ENCODE measurements at regions not wholly inside any gene's neighbourhood (a gene's known extent, or its start where the extent isn't known, plus 50 kb on each side); places are given as distances from the start of the nearest gene placed in this dataset.
"Not testable (repeated sequence)": the region's sequence is repeated elsewhere in the genome, so short reads cannot be mapped to it uniquely, and the experiment has no call there.

DNA sequence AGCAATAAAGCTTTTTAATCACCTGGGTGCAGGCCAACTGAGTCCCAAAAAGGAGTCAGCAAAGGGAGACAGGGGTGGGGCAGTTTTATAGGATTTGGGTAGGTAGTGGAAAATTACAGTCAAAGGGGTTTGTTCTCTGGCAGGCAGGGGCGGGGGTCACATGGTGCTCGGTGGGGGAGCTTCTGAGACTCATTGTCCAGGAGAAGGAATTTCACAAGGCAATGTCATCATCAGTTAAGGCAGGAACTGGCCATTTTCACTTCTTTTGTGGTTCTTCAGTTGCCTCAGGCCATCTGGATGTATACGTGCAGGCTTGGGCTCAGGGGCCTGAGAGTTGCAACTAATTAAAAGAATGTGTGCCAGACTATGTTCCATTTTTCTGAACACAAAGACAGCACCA, 147.5 kb upstream of the SCN7A start:
- H3K4me2 ChIP-seq (ENCODE audit: low read length, poor library complexity, severe bottlenecking); H3K27ac ChIP-seq (ENCODE audit: low read length, poor library complexity, severe bottlenecking); H3K27me3 ChIP-seq (ENCODE audit: control insufficient read depth in 1 of 2, insufficient read depth in 1 of 2, low read length in 2 of 2); H2BK15ac ChIP-seq (ENCODE audit: low read depth, poor library complexity, severe bottlenecking); H2AK5ac ChIP-seq (ENCODE audit: low read length, severe bottlenecking); H2BK120ac ChIP-seq (ENCODE audit: low read depth, low read length); DNase-seq; H3K14ac ChIP-seq (ENCODE audit: low read length in 2 of 2); H3K9me3 ChIP-seq (ENCODE audit: control insufficient read depth, low read length); H2BK5ac ChIP-seq (ENCODE audit: low read depth, low read length, poor library complexity, severe bottlenecking); H4K91ac ChIP-seq (ENCODE audit: low read length); H2AFZ ChIP-seq (ENCODE audit: low read depth, low read length); H3K9ac ChIP-seq (ENCODE audit: low read length); H4K8ac ChIP-seq (ENCODE audit: low read length); H3K4ac ChIP-seq (ENCODE audit: low read depth in 1 of 2, low read length in 2 of 2); H3K79me1 ChIP-seq (replicated peaks; ENCODE audit: low read length, poor library complexity, severe bottlenecking); H3K4me1 ChIP-seq (ENCODE audit: control insufficient read depth, insufficient read depth, low read depth, low read length); H3K23ac ChIP-seq (ENCODE audit: low read length in 2 of 2); H2BK12ac ChIP-seq (ENCODE audit: low read length in 2 of 2); H3K18ac ChIP-seq (ENCODE audit: low read depth in 1 of 2, low read length in 2 of 2); H3K36me3 ChIP-seq (ENCODE audit: control insufficient read depth in 1 of 2, insufficient read depth in 2 of 2, low read depth in 1 of 2, low read length in 2 of 2); H3K4me3 ChIP-seq (ENCODE audit: insufficient read depth in 1 of 2, low read depth in 1 of 2, low read length in 2 of 2): not testable (repeated sequence)
- WGBS, result 82% methylated on average over 3 of the region's 3 CpGs

DNA sequence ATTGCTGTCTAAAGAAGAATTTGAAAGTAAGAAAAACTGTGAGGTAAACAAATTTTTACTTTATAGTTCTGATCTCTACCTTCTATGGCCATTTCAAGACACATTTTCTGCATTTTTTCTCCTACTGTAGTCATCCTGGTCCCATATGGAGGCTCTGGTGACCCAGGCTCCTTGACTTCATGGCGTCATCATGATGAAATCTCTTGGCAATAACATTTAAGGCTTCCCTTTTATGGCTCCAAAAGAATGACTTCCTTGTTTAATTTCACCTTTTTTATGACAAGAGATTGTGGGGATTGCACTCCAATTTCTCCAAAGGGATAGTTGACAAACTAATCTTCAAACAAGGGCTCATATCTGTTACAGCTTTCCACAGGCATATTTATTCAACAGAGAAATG, 143.0 kb upstream of the SCN7A start:
- H4K8ac ChIP-seq (ENCODE audit: low read length), result no peak overlapping the region
- H2BK15ac ChIP-seq (ENCODE audit: low read depth, poor library complexity, severe bottlenecking), result no peak overlapping the region
- H3K36me3 ChIP-seq (ENCODE audit: control insufficient read depth in 1 of 2, insufficient read depth in 2 of 2, low read depth in 1 of 2, low read length in 2 of 2), result no peaks in the 10 kb centered on the region
- H3K27me3 ChIP-seq (ENCODE audit: control insufficient read depth in 1 of 2, insufficient read depth in 1 of 2, low read length in 2 of 2), result no peaks in the 10 kb centered on the region
- peaks cover 9% of the 10 kb centered on the region for H3K9me3 ChIP-seq (ENCODE audit: control insufficient read depth, low read length)
- no peak overlapping the region for H3K14ac ChIP-seq (ENCODE audit: low read length in 2 of 2)
- no peak overlapping the region for H3K9ac ChIP-seq (ENCODE audit: low read length)
- H2AK5ac ChIP-seq (ENCODE audit: low read length, severe bottlenecking), result no peak overlapping the region
- H3K4me2 ChIP-seq (ENCODE audit: low read length, poor library complexity, severe bottlenecking), result no peak overlapping the region
- no peak overlapping the region for H2BK120ac ChIP-seq (ENCODE audit: low read depth, low read length)
- DNase-seq, result peak; percentile 12
- no peak overlapping the region for H4K91ac ChIP-seq (ENCODE audit: low read length)
- 90% methylated on average over 1 of the region's 1 CpG for WGBS
- no peak overlapping the region for H3K23ac ChIP-seq (ENCODE audit: low read length in 2 of 2)
- no peak overlapping the region for H2BK5ac ChIP-seq (ENCODE audit: low read depth, low read length, poor library complexity, severe bottlenecking)
- H3K4ac ChIP-seq (ENCODE audit: low read depth in 1 of 2, low read length in 2 of 2), result no peak overlapping the region
- H2AFZ ChIP-seq (ENCODE audit: low read depth, low read length), result no peak overlapping the region
- no peak overlapping the region for H3K27ac ChIP-seq (ENCODE audit: low read length, poor library complexity, severe bottlenecking)
- H2BK12ac ChIP-seq (ENCODE audit: low read length in 2 of 2), result no peak overlapping the region
- no peak overlapping the region for H3K18ac ChIP-seq (ENCODE audit: low read depth in 1 of 2, low read length in 2 of 2)
- H3K79me1 ChIP-seq (replicated peaks; ENCODE audit: low read length, poor library complexity, severe bottlenecking), result no peaks in the 10 kb centered on the region
- H3K4me1 ChIP-seq (ENCODE audit: control insufficient read depth, insufficient read depth, low read depth, low read length), result peaks cover 4% of the 10 kb centered on the region
- no peak overlapping the region for H3K4me3 ChIP-seq (ENCODE audit: insufficient read depth in 1 of 2, low read depth in 1 of 2, low read length in 2 of 2)

DNA sequence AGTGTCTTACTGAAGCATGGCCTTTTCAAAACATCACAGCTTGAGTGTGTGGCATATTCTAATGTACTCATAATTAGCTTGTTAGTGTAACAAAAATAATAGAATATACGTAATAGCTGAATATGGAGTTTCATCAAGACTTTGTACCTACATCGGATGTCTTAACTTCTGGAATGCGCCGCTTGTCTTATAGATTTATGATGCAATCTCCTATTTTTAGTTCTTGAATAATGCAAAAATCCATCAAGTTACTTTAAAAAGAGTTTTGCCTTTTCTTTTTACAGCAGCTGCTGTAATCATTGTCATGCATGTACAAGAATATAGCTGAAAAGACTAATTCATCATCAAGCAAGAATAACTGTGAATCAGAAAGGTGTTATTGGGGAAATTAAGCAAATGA, 140.7 kb upstream of the SCN7A start:
- DNase-seq, result no peak
- H3K14ac ChIP-seq (ENCODE audit: low read length in 2 of 2), result no peak overlapping the region
- H2BK120ac ChIP-seq (ENCODE audit: low read depth, low read length), result no peak overlapping the region
- H3K27me3 ChIP-seq (ENCODE audit: control insufficient read depth in 1 of 2, insufficient read depth in 1 of 2, low read length in 2 of 2), result no peaks in the 10 kb centered on the region
- H3K9me3 ChIP-seq (ENCODE audit: control insufficient read depth, low read length), result peaks cover 15% of the 10 kb centered on the region
- no peak overlapping the region for H2AFZ ChIP-seq (ENCODE audit: low read depth, low read length)
- no peak overlapping the region for H3K9ac ChIP-seq (ENCODE audit: low read length)
- H3K23ac ChIP-seq (ENCODE audit: low read length in 2 of 2), result no peak overlapping the region
- no peak overlapping the region for H3K4me3 ChIP-seq (ENCODE audit: insufficient read depth in 1 of 2, low read depth in 1 of 2, low read length in 2 of 2)
- no peak overlapping the region for H3K4me2 ChIP-seq (ENCODE audit: low read length, poor library complexity, severe bottlenecking)
- H3K79me1 ChIP-seq (replicated peaks; ENCODE audit: low read length, poor library complexity, severe bottlenecking), result no peaks in the 10 kb centered on the region
- H2BK15ac ChIP-seq (ENCODE audit: low read depth, poor library complexity, severe bottlenecking), result no peak overlapping the region
- WGBS, result no CpG with 5 or more reads among the region's 4 CpGs
- no peak overlapping the region for H4K91ac ChIP-seq (ENCODE audit: low read length)
- H3K4ac ChIP-seq (ENCODE audit: low read depth in 1 of 2, low read length in 2 of 2), result no peak overlapping the region
- H4K8ac ChIP-seq (ENCODE audit: low read length), result no peak overlapping the region
- H3K27ac ChIP-seq (ENCODE audit: low read length, poor library complexity, severe bottlenecking), result no peak overlapping the region
- peaks cover 4% of the 10 kb centered on the region for H3K4me1 ChIP-seq (ENCODE audit: control insufficient read depth, insufficient read depth, low read depth, low read length)
- H3K36me3 ChIP-seq (ENCODE audit: control insufficient read depth in 1 of 2, insufficient read depth in 2 of 2, low read depth in 1 of 2, low read length in 2 of 2), result no peaks in the 10 kb centered on the region
- no peak overlapping the region for H3K18ac ChIP-seq (ENCODE audit: low read depth in 1 of 2, low read length in 2 of 2)
- no peak overlapping the region for H2AK5ac ChIP-seq (ENCODE audit: low read length, severe bottlenecking)
- H2BK5ac ChIP-seq (ENCODE audit: low read depth, low read length, poor library complexity, severe bottlenecking), result no peak overlapping the region
- no peak overlapping the region for H2BK12ac ChIP-seq (ENCODE audit: low read length in 2 of 2)

DNA sequence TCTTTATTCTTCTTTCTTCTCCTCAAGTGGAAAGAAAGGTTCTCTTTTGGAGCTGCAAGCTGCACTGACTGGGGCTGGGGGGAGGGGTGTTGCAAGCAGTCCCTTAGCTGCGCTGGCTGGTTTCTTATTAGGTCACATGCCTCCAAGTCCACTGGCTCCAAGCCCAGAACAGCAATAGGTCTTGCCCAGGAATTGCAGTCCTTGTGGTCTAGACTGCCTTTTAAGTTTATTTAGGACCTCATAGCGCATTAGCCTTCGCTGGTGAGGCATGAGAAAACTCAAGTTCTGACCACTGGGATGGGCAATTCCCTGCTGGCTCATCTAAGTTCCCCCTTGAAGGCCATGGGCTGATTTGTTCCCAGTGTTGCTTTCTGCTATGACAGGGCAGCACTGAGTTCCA, 138.6 kb upstream of the SCN7A start:
- H3K14ac ChIP-seq (ENCODE audit: low read length in 2 of 2), result no peak overlapping the region
- DNase-seq, result peak; percentile 94
- no peak overlapping the region for H4K8ac ChIP-seq (ENCODE audit: low read length)
- no peak overlapping the region for H3K9ac ChIP-seq (ENCODE audit: low read length)
- peaks cover 15% of the 10 kb centered on the region for H3K9me3 ChIP-seq (ENCODE audit: control insufficient read depth, low read length)
- no peak overlapping the region for H2AFZ ChIP-seq (ENCODE audit: low read depth, low read length)
- H3K79me1 ChIP-seq (replicated peaks; ENCODE audit: low read length, poor library complexity, severe bottlenecking), result no peaks in the 10 kb centered on the region
- no peak overlapping the region for H3K23ac ChIP-seq (ENCODE audit: low read length in 2 of 2)
- no peak overlapping the region for H3K4me2 ChIP-seq (ENCODE audit: low read length, poor library complexity, severe bottlenecking)
- H2BK120ac ChIP-seq (ENCODE audit: low read depth, low read length), result no peak overlapping the region
- H3K27me3 ChIP-seq (ENCODE audit: control insufficient read depth in 1 of 2, insufficient read depth in 1 of 2, low read length in 2 of 2), result no peaks in the 10 kb centered on the region
- no peak overlapping the region for H3K4ac ChIP-seq (ENCODE audit: low read depth in 1 of 2, low read length in 2 of 2)
- no peak overlapping the region for H2BK5ac ChIP-seq (ENCODE audit: low read depth, low read length, poor library complexity, severe bottlenecking)
- H2BK15ac ChIP-seq (ENCODE audit: low read depth, poor library complexity, severe bottlenecking), result no peak overlapping the region
- no peak overlapping the region for H3K18ac ChIP-seq (ENCODE audit: low read depth in 1 of 2, low read length in 2 of 2)
- H2BK12ac ChIP-seq (ENCODE audit: low read length in 2 of 2), result no peak overlapping the region
- no peaks in the 10 kb centered on the region for H3K36me3 ChIP-seq (ENCODE audit: control insufficient read depth in 1 of 2, insufficient read depth in 2 of 2, low read depth in 1 of 2, low read length in 2 of 2)
- H3K27ac ChIP-seq (ENCODE audit: low read length, poor library complexity, severe bottlenecking), result peak overlapping the region; percentile 2
- peaks cover 4% of the 10 kb centered on the region for H3K4me1 ChIP-seq (ENCODE audit: control insufficient read depth, insufficient read depth, low read depth, low read length)
- H4K91ac ChIP-seq (ENCODE audit: low read length), result no peak overlapping the region
- WGBS, result 57% methylated on average over 3 of the region's 3 CpGs
- no peak overlapping the region for H3K4me3 ChIP-seq (ENCODE audit: insufficient read depth in 1 of 2, low read depth in 1 of 2, low read length in 2 of 2)
- no peak overlapping the region for H2AK5ac ChIP-seq (ENCODE audit: low read length, severe bottlenecking)

All from mesenchymal stem cell (in vitro differentiated cells and primary cell).